NCI-H2107 treated with DMSO at 0.1 percent for 48 hours (cell line): ENCODE measurements at regions not wholly inside any gene's neighbourhood (a gene's known extent, or its start where the extent isn't known, plus 50 kb on each side); places are given as distances from the start of the nearest gene placed in this dataset.
"Not testable (repeated sequence)": the region's sequence is repeated elsewhere in the genome, so short reads cannot be mapped to it uniquely, and the experiment has no call there.

ENCODE experiments used
- DNase-seq: peaks from one replicate; lab custom pipeline; 2025; ENCODE audit not compliant: unreplicated experiment; lab: John Stamatoyannopoulos, UW

- not testable (repeated sequence) for DNase-seq
These were observed 203.4 kb upstream of the WSB1 start for GRCh38 chr17:27090450-27091042.

GRCh38 chr17:27091043-27091497, 202.8 kb upstream of the WSB1 start:
- DNase-seq, result no peak

DNA sequence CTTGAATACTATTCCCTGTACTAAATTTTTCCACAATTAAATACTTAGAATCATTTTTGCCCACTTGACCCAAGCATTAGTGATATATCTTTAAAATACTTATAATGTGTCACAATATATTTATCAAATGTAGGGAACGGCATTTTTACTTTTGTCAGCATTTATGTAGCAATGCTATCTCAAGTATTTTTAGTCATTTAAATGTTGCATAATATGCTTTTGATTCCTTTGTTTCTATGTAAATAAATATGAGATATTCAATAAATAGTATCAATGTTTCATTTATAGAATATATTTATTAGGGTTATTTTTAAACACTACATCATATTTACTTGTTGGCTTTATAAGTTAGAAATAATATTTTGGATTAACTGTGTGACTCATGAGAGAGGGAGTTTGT, 199.7 kb upstream of the WSB1 start:
- DNase-seq, result not testable (repeated sequence)

DNA sequence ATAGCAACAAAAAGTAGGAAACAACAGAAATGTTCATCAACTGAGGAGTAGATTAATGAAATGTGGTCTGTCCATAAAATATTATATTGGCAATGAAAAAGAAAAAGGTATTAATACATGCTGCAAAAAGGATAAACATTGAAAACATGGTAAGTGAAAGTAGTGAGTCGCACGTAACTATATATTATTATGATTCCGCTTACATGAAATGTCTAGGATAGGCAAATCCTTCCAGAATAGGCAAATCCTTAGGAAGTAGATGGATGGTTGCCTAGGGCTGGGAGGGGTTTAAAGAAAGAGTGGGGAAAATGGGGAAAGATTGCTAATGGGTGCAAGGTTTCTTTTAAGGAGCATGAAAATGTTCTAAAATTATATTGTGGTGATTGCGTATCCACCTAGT, 198.1 kb upstream of the WSB1 start:
- not testable (repeated sequence) for DNase-seq

DNA sequence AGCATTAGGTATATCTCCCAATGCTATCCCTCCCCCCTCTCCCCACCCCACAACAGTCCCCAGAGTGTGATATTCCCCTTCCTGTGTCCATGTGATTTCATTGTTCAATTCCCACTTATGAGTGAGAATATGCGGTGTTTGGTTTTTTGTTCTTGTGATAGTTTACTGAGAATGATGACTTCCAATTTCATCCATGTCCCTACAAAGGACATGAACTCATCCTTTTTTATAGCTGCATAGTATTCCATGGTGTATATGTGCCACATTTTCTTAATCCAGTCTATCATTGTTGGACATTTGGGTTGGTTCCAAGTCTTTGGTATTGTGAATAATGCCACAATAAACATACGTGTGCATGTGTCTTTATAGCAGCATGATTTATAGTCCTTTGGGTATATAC, 194.6 kb upstream of the WSB1 start:
- not testable (repeated sequence) for DNase-seq

- not testable (repeated sequence) for DNase-seq
These were observed 189.2 kb upstream of the WSB1 start for GRCh38 chr17:27104605-27105221.

GRCh38 chr17:27105636-27106035, 188.3 kb upstream of the WSB1 start:
- no peak for DNase-seq

DNA sequence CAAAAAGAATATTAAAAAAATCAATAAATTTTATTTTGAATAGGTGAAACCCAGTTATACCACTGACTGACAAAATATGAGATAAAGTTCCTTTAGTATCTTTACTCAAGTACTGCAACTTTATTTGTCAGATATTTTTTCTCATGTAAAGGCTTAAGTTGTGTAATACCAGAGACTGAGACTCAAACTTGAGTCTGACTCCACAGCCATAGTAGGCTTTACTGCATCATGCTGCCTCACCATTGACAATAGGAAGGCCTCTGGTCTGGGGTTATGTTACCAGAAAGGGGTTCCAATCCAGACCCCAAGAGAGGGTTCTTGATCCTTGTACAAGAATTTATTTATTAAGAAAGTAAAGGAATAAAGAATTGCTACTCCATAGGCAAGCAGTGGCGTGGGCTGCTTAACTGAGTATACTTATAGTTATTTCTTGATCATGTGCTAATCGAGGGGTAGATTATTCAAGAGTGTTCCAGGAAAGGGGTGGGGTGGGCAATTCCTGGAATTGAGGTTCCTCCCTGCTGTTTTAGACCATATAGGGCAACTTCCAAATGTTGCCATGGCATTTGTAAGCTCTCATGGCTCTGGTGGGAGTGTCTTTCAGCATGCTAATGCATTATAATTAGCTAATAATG, 187.4 kb upstream of the WSB1 start:
- no peak for DNase-seq

DNA sequence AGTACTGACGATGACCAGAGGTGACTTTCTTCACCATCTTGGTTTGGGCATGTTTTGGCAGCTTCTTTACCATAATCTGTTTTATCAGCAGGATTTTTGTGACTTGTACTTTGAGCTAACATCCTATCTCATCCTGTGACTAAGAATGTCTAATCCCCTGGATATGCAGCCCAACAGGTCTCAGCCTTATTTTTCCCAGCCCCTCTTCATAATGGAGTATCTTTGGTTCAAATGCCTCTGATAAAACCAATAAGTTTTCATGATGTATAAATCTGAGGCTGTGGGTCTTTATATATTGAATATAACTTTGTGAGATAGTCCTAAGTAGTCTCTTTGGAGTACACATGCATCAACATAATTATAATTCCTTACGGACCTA, 186.9 kb upstream of the WSB1 start:
- DNase-seq, result no peak

DNA sequence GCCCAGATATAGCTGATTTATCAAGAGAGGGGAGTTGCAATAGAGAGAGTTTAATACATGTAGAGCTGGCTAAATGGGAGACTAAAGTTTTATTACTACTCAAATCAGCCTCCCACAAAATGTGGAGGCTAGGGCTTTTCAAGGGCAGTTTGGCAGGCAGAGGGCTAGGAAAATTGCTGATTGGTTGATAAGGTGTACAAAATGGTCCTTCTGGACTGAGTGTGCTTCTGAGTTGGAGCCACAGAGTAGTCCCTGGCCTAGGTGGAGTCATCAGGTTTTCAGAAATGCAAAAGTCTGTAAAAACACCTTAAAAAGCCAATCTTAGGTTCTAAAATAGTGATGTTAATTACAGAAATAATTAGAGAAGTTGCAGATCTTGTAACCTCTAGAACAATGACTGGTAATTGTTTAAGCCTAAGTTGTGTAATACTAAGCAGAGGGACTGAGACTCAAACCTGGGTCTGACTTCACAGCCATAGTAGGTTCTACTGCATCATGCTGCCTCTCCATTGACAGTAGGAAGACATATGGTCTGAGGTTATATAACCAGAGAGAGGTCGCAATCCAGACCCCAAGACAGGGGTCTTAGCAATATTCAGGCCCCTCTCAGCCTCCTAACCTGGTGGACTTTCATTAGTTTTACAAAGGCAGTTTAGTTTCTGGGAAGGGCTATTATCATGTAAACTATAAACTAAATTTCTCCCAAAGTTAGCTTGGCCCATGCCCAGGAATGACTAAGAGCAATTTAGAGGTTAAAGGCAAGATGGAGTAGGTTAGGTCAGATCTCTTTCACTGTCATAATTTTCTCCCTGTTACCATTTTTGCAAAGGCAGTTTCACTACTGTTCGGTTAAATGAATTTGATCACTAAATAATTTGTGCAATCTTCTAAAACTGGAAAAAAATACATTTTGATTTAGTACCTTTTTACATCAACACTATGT, 186.3 kb upstream of the WSB1 start:
- DNase-seq, result not testable (repeated sequence)

- no peak for DNase-seq
These were observed 184.6 kb upstream of the WSB1 start for GRCh38 chr17:27109346-27109745.

- DNase-seq, result no peak
These were observed 140.9 kb upstream of the WSB1 start for GRCh38 chr17:27153005-27153404.

GRCh38 chr17:27155866-27156265, 138.0 kb upstream of the WSB1 start:
- no peak for DNase-seq

GRCh38 chr17:27157297-27157696, 136.6 kb upstream of the WSB1 start:
- DNase-seq, result no peak

GRCh38 chr17:27157898-27158297, 136.0 kb upstream of the WSB1 start:
- no peak for DNase-seq

DNA sequence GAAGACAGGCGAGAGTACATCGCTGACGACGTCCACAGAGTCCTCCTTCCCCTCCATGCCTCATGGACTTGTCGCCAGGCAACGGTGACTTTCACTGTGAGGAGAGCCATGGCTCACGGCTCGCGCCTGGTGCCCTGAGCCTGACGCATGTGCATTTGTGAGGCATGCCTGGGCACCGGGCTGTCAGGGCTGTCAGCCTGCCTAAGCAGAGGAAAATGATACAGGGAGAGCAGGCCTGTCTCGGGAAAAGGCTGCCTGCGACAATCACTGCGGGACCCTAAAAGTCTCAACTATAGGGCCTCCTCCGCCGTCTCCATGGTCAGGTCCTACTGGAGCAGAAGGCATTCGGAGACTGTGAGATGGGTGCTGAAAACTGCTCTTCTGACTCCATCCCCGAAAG, 135.5 kb upstream of the WSB1 start:
- DNase-seq, result no peak

GRCh38 chr17:27180322-27180721, 113.6 kb upstream of the WSB1 start:
- DNase-seq, result no peak

DNA sequence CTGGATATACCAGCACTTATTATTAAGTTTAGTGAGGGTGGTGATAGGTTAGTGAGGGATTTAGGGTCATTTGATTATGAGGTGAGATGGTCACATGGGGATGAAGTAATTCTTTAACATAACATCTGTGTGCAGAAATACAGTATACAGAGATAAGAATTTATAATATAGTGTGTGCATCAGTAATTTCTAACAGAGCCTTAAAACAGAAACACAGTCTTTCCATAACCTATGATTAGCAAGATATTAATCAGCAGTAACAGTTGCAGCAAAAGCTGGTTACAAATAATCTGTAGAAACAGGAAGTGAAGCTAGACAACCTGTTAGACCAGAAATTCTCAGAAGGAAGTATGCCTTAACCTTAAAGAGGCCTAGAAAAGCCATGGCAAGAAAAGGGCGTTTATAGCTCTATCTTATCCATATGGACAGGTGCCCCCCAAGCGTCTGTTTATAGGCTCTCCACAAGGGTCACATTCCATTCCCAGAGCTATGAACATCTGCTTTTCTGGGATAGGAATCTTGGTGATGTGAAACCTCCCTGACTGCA, 112.5 kb upstream of the WSB1 start:
- DNase-seq, result not testable (repeated sequence)

GRCh38 chr17:27181935-27182334, 112.0 kb upstream of the WSB1 start:
- DNase-seq, result no peak

- not testable (repeated sequence) for DNase-seq
These were observed 96.4 kb upstream of the WSB1 start for GRCh38 chr17:27197505-27197904.

GRCh38 chr17:27199948-27200347, 94.0 kb upstream of the WSB1 start:
- DNase-seq, result no peak
